SK-N-MC (cell line): ENCODE measurements at regions not wholly inside any gene's neighbourhood (a gene's known extent, or its start where the extent isn't known, plus 50 kb on each side); places are given as distances from the start of the nearest gene placed in this dataset.

Source experiments
- EZH2 ChIP-seq: fragments of 200-600 bp; sonication (generic); IDR thresholded peaks from one replicate; pipeline ENCODE4 v1.6.1; 2017; ENCODE audit warnings: antibody characterized with exemption
- FOXP2 ChIP-seq: optimal IDR thresholded peaks from 2 replicates; pipeline ENCODE3; 2011; ENCODE audit warnings: mild to moderate bottlenecking, moderate library complexity; ENCODE audit not compliant: insufficient read depth; ENCODE audit errors: extremely low read length, control extremely low read depth
- POLR2AphosphoS5 ChIP-seq: IDR thresholded peaks from 2 replicates; pipeline ENCODE4 v1.6.1; 2012; ENCODE audit warnings: mild to moderate bottlenecking, low read depth, low read length, borderline replicate concordance

GRCh38 chr12:115351514-115352077 lies 667.6 kb upstream of the TBX3 start:
- TF ChIP-seq EZH2 (no peak), POLR2AphosphoS5 (no peak), FOXP2 (no peak)
